Natural killer cell (primary cell): ENCODE measurements at regions not wholly inside any gene's neighbourhood (a gene's known extent, or its start where the extent isn't known, plus 50 kb on each side); places are given as distances from the start of the nearest gene placed in this dataset.

Source experiments
- ATAC-seq, 3 donors: fragments of 150-1000 bp in 2 of 3; fragments of 200-7000 bp in 1 of 3; cut with Tn5 transposase; 1 replicate in 1 of 3; 2 replicates in 2 of 3; pipeline ENCODE4 v1.10.0; 2021; ENCODE audit warnings: mild to moderate bottlenecking in 2 of 3, moderate library complexity in 2 of 3
- DNase-seq, 2 donors: peaks; one replicate each; pipeline versions ENCODE4 v3.0.0 to v3.0.0-alpha.2; 2013 to 2021; ENCODE audit warnings: mixed read lengths in 1 of 2
- H3K27ac ChIP-seq: one replicate; pipeline ENCODE4 v1.5.1; 2013; ENCODE audit warnings: mild to moderate bottlenecking, low read length
- H3K27me3 ChIP-seq: one replicate; pipeline ENCODE4 v1.6.1; 2013; ENCODE audit warnings: low read length; ENCODE audit not compliant: control insufficient read depth, insufficient read depth
- H3K36me3 ChIP-seq: one replicate; pipeline ENCODE4 v1.6.1; 2013; ENCODE audit warnings: low read length; ENCODE audit not compliant: control insufficient read depth, insufficient read depth
- H3K4me1 ChIP-seq: one replicate; pipeline ENCODE4 v1.6.1; 2013; ENCODE audit warnings: low read length; ENCODE audit not compliant: control insufficient read depth, insufficient read depth
- H3K4me3 ChIP-seq: one replicate; pipeline ENCODE4 v1.5.1; 2013; ENCODE audit warnings: low read length
- H3K9me3 ChIP-seq: one replicate; pipeline ENCODE4 v1.6.1; 2013; ENCODE audit warnings: low read length; ENCODE audit not compliant: control insufficient read depth, insufficient read depth
- H3K27ac Mint-ChIP-seq, 2 donors: one replicate each; pipeline ENCODE4 v1.8.0; 2022; ENCODE audit warnings: mild to moderate bottlenecking in 2 of 2, mixed read lengths in 2 of 2, moderate library complexity in 1 of 2
- H3K27me3 Mint-ChIP-seq, 2 donors: one replicate each; pipeline ENCODE4 v1.8.0; 2022; ENCODE audit warnings: low read depth in 2 of 2, mixed read lengths in 2 of 2
- H3K36me3 Mint-ChIP-seq: one replicate; pipeline ENCODE4 v1.8.0; 2022; ENCODE audit warnings: mixed read lengths
- H3K4me1 Mint-ChIP-seq, 2 donors: one replicate each; pipeline ENCODE4 v1.8.0; 2022; ENCODE audit warnings: mixed read lengths in 2 of 2
- H3K4me3 Mint-ChIP-seq: one replicate; pipeline ENCODE4 v1.8.0; 2022; ENCODE audit warnings: mild to moderate bottlenecking, moderate library complexity, mixed read lengths
- H3K9me3 Mint-ChIP-seq, 2 donors: one replicate each; pipeline ENCODE4 v1.8.0; 2022; ENCODE audit warnings: mixed read lengths in 2 of 2
- WGBS: methylation state at CpG from one replicate; pipeline ENCODE4 v1.1.7; 2013; ENCODE audit warnings: missing lambda C conversion rate; ENCODE audit not compliant: insufficient coverage; 5-methylcytosine and 5-hydroxymethylcytosine counted together
- intact Hi-C: fragments of 100-400 bp; cut with micrococcal nuclease; formaldehyde crosslinking; loops from one replicate; pipeline ENCODE4 v1.14.2; 2022
- TF ChIP-seq, protein P1 (sequence below): fragments of 200-600 bp; IDR thresholded peaks from one replicate; pipeline ENCODE4 v1.8.0; 2022; ENCODE audit warnings: antibody characterized with exemption

DNA sequence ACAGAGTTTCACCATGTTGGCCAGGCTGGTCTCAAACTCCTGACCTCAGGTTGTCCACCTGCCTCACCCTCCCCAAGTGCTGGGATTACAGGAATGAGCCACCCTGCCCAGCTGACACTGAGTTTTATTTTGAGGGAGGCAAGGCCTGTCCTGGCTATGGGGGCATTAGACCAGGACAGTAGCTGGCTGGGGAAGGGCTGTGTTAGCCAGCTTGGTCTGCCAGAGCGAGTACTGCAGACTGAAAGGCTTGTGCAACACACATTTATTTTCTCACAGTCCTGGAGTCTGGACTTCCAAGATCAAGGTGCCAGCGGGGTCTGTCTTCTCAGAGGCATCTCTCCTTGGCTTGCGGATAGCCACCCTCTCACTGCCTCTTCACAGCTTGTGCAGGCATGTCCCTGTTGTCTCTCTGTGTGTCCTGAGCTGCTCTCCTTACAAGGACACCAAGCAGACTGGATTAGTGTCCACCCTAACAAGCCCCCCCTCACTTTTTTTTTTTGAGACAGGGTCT, 59.4 kb upstream of the HAAO start:
- intact Hi-C loops: loop anchor here (10.0 kb wide), 2 partner anchors 693 to 723 kb away; no protein-coding TSS in a partner anchor
- TF ChIP-seq, protein P1, sequence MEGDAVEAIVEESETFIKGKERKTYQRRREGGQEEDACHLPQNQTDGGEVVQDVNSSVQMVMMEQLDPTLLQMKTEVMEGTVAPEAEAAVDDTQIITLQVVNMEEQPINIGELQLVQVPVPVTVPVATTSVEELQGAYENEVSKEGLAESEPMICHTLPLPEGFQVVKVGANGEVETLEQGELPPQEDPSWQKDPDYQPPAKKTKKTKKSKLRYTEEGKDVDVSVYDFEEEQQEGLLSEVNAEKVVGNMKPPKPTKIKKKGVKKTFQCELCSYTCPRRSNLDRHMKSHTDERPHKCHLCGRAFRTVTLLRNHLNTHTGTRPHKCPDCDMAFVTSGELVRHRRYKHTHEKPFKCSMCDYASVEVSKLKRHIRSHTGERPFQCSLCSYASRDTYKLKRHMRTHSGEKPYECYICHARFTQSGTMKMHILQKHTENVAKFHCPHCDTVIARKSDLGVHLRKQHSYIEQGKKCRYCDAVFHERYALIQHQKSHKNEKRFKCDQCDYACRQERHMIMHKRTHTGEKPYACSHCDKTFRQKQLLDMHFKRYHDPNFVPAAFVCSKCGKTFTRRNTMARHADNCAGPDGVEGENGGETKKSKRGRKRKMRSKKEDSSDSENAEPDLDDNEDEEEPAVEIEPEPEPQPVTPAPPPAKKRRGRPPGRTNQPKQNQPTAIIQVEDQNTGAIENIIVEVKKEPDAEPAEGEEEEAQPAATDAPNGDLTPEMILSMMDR: no peak
- DNase-seq: no peak
- Histone ChIP-seq H3K9me3 (no peaks in the 10 kb centered on the region), H3K4me3 (no peak overlapping the region), H3K4me1 (no peaks in the 10 kb centered on the region), H3K27ac (no peak overlapping the region), H3K27me3 (no peaks in the 10 kb centered on the region), H3K36me3 (no peaks in the 10 kb centered on the region)
- H3K4me3 Mint-ChIP-seq: no peak overlapping the region
- WGBS: 92% methylated on average over 3 of the region's 3 CpGs
- H3K9me3 Mint-ChIP-seq: no peaks in the 10 kb centered on the region
- no peaks in the 10 kb centered on the region for H3K4me1 Mint-ChIP-seq
- H3K27ac Mint-ChIP-seq: no peak overlapping the region
- no peaks in the 10 kb centered on the region for H3K27me3 Mint-ChIP-seq
- no peak for ATAC-seq
- no peaks in the 10 kb centered on the region for H3K36me3 Mint-ChIP-seq

DNA sequence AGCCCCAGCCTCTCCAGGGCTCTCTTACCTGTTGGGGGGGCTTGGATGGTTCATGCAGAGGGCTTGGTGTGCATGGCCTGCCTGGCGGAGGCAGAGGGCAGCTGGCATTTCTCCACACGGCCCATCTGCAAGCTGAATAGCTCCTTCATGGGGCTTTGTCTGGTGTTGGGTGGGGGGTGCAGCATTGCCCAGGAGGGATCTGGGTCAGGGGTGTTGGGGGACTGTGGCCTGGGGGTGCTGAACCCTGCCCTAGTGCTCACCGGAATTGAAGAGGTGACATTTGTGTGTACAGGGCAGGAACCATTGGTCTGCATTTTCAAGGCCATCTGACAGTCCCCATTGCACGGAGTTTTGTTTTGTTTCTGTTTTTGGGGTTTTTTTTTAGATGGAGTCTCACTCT, 58.8 kb upstream of the HAAO start:
- Histone ChIP-seq H3K36me3 (no peaks in the 10 kb centered on the region), H3K27ac (no peak overlapping the region), H3K27me3 (no peaks in the 10 kb centered on the region), H3K9me3 (no peaks in the 10 kb centered on the region), H3K4me1 (no peaks in the 10 kb centered on the region), H3K4me3 (no peak overlapping the region)
- DNase-seq (no peak), ATAC-seq (no peak)
- H3K9me3 Mint-ChIP-seq: no peaks in the 10 kb centered on the region
- no peaks in the 10 kb centered on the region for H3K27me3 Mint-ChIP-seq
- no peak overlapping the region for H3K27ac Mint-ChIP-seq
- 72% methylated on average over 4 of the region's 4 CpGs for WGBS
- H3K4me3 Mint-ChIP-seq: no peak overlapping the region
- intact Hi-C loops: loop anchor here (10.0 kb wide), 2 partner anchors 694 to 724 kb away; no protein-coding TSS in a partner anchor
- no peaks in the 10 kb centered on the region for H3K4me1 Mint-ChIP-seq
- no peaks in the 10 kb centered on the region for H3K36me3 Mint-ChIP-seq
- TF ChIP-seq, protein P1: no peak

DNA sequence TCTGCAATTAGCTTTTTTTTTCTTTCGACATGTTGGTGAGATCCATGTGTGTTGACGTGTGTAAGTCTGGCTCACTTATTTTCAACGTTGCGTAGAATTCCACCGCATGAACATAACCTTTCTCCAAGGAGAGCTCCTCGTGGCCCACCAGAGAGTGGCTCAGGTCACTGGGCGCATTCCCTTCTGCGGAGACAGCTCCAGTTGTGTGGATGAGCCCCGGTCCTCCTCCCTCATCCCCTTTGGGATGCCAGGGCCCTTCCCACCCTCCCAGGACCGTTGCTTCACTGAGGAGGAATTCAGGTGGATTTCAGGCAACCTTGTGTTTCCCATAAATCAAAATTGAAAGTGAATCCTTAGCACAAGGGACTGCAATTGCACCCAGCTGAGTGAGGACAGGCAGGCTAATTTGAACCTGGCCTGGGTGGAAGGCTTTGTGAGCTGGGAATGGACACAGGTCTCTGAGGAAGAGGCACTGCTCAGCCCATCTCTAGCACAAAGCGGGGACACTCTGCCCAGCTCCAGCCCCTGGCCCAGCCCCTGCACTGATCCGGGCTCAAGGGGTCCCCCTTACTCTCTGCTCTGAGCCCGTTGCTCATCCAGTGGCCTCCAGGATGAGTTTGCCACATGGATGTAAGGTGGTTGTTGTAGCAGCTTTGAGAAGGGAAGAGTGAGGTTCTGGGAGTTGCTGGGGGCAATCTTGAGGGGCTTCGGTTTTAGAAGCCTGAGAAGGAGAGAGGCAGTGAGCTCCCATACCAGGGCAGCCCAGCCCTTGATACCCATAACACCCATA, 57.8 kb upstream of the HAAO start:
- Histone ChIP-seq H3K9me3 (no peaks in the 10 kb centered on the region), H3K4me1 (no peaks in the 10 kb centered on the region), H3K36me3 (no peaks in the 10 kb centered on the region), H3K27ac (no peak overlapping the region), H3K4me3 (no peak overlapping the region), H3K27me3 (no peaks in the 10 kb centered on the region)
- no peaks in the 10 kb centered on the region for H3K27me3 Mint-ChIP-seq
- no peaks in the 10 kb centered on the region for H3K9me3 Mint-ChIP-seq
- H3K4me1 Mint-ChIP-seq: no peaks in the 10 kb centered on the region
- WGBS: 83% methylated on average over 13 of the region's 14 CpGs
- TF ChIP-seq, protein P1: no peak
- no peaks in the 10 kb centered on the region for H3K36me3 Mint-ChIP-seq
- H3K27ac Mint-ChIP-seq: no peak overlapping the region
- H3K4me3 Mint-ChIP-seq: no peak overlapping the region
- DNase-seq: no peak
- intact Hi-C loops: loop anchor here (10.0 kb wide), 2 partner anchors 695 to 725 kb away; no protein-coding TSS in a partner anchor
- no peak for ATAC-seq
